HepG2 (cell line): ENCODE measurements at regions not wholly inside any gene's neighbourhood (a gene's known extent, or its start where the extent isn't known, plus 50 kb on each side); places are given as distances from the start of the nearest gene placed in this dataset.

ENCODE experiments used
- BCL6 ChIP-seq: IDR thresholded peaks from 2 replicates; pipeline ENCODE4 v1.6.1; 2016; ENCODE audit warnings: missing genetic modification reagents, missing compliant biosample characterization
- BRF2 ChIP-seq: sonication (generic); formaldehyde crosslinking; IDR thresholded peaks from 2 replicates; pipeline ENCODE4 v1.8.1; 2022; ENCODE audit warnings: mild to moderate bottlenecking, missing genetic modification reagents
- ESRRA ChIP-seq: sonication (generic); formaldehyde crosslinking; IDR thresholded peaks from 2 replicates; pipeline ENCODE4 v1.5.1; 2020; ENCODE audit warnings: mild to moderate bottlenecking, low read depth, missing genetic modification reagents
- GMEB1 ChIP-seq: sonication (generic); formaldehyde crosslinking; IDR thresholded peaks from 2 replicates; pipeline ENCODE4 v1.5.1; 2020; ENCODE audit warnings: missing genetic modification reagents, mild to moderate bottlenecking, borderline replicate concordance
- HNF4A ChIP-seq: sonication (generic); formaldehyde crosslinking; IDR thresholded peaks from 2 replicates; pipeline ENCODE4 v1.4.0; 2020; ENCODE audit warnings: missing genetic modification reagents
- HOXA9 ChIP-seq: sonication (generic); formaldehyde crosslinking; IDR thresholded peaks from 2 replicates; pipeline ENCODE4 v1.8.1; 2022; ENCODE audit warnings: missing genetic modification reagents, mild to moderate bottlenecking, moderate library complexity, borderline replicate concordance
- KIAA2018 ChIP-seq: sonication (generic); formaldehyde crosslinking; IDR thresholded peaks from 2 replicates; pipeline ENCODE4 v1.5.0; 2020; ENCODE audit warnings: mild to moderate bottlenecking, missing genetic modification reagents, borderline replicate concordance
- POLR2AphosphoS5 ChIP-seq: IDR thresholded peaks from 2 replicates; pipeline ENCODE4 v1.6.1; 2012; ENCODE audit warnings: low read depth, low read length
- TOPORS ChIP-seq: sonication (generic); formaldehyde crosslinking; IDR thresholded peaks from 2 replicates; pipeline ENCODE4 v1.8.0; 2023; ENCODE audit warnings: mild to moderate bottlenecking, missing genetic modification reagents
- TSC22D2 ChIP-seq: sonication (generic); formaldehyde crosslinking; IDR thresholded peaks from 2 replicates; pipeline ENCODE4 v1.5.1; 2020; ENCODE audit warnings: missing genetic modification reagents, mild to moderate bottlenecking, borderline replicate concordance
- WIZ ChIP-seq: sonication (generic); formaldehyde crosslinking; IDR thresholded peaks from 2 replicates; pipeline ENCODE4 v1.5.1; 2020; ENCODE audit warnings: mild to moderate bottlenecking, missing genetic modification reagents
- ZFAT ChIP-seq: sonication (generic); formaldehyde crosslinking; conservative IDR thresholded peaks from 2 replicates; pipeline ENCODE4 v1.8.1; 2023; ENCODE audit warnings: missing genetic modification reagents, inconsistent platforms
- ZNF136 ChIP-seq: sonication (generic); formaldehyde crosslinking; IDR thresholded peaks from 2 replicates; pipeline ENCODE4 v1.8.1; 2022; ENCODE audit warnings: low read depth, mild to moderate bottlenecking, moderate library complexity, missing genetic modification reagents
- ZNF18 ChIP-seq: sonication (generic); formaldehyde crosslinking; IDR thresholded peaks from 2 replicates; pipeline ENCODE4 v1.8.0; 2022; ENCODE audit warnings: mild to moderate bottlenecking, missing genetic modification reagents; ENCODE audit not compliant: insufficient replicate concordance
- ZNF441 ChIP-seq: sonication (generic); formaldehyde crosslinking; IDR thresholded peaks from 2 replicates; pipeline ENCODE4 v1.7.0; 2021; ENCODE audit warnings: missing genetic modification reagents, borderline replicate concordance
- ZNF547 ChIP-seq: sonication (generic); formaldehyde crosslinking; IDR thresholded peaks from 2 replicates; pipeline ENCODE4 v1.5.1; 2020; ENCODE audit warnings: mild to moderate bottlenecking, missing genetic modification reagents
- ZNF788 ChIP-seq: sonication (generic); formaldehyde crosslinking; IDR thresholded peaks from 2 replicates; pipeline ENCODE4 v1.5.0; 2020; ENCODE audit warnings: mild to moderate bottlenecking, missing genetic modification reagents, borderline replicate concordance

GRCh38 chr11:8794677-8795103, 112.1 kb downstream of the RPL27A start (continued):
- no peak for TF ChIP-seq KIAA2018 (CRISPR knock-in tag)
- peak; percentile 50; the same call in 1 of the 2 replicates for TF ChIP-seq ZNF441 (CRISPR knock-in tag)
- no peak for TF ChIP-seq WIZ (CRISPR knock-in tag)
- 0 out of 2 replicates have a peak, but pooled peaks have one; percentile 26 for TF ChIP-seq BRF2
- peak; percentile 66; the same call in 1 of the 2 replicates for TF ChIP-seq POLR2AphosphoS5
- TF ChIP-seq TOPORS (CRISPR knock-in tag) = 0 out of 2 replicates have a peak, but pooled peaks have one; percentile 69
- TF ChIP-seq HNF4A = peak; percentile 97
- 0 out of 2 replicates have a peak, but pooled peaks have one; percentile 72 for TF ChIP-seq ZNF547 (CRISPR knock-in tag)
- no peak for TF ChIP-seq HOXA9 (CRISPR knock-in tag)
- no peak for TF ChIP-seq ZFAT
- TF ChIP-seq BCL6 (CRISPR knock-in tag) = peak; percentile 33; the same call in 1 of the 2 replicates
- no peak for TF ChIP-seq TSC22D2 (CRISPR knock-in tag)
- TF ChIP-seq ZNF18 (CRISPR knock-in tag) = peak; percentile 81
- TF ChIP-seq GMEB1 (CRISPR knock-in tag) = peak; percentile 50; the same call in 1 of the 2 replicates
- peak; percentile 34; the same call in 1 of the 2 replicates for TF ChIP-seq ZNF788
- 0 out of 2 replicates have a peak, but pooled peaks have one; percentile 90 for TF ChIP-seq ZNF136 (CRISPR knock-in tag)
- TF ChIP-seq ESRRA (CRISPR knock-in tag) = peak; percentile 48; the same call in 1 of the 2 replicates
